Heart left ventricle (tissue), 13 donors: ENCODE measurements at regions not wholly inside any gene's neighbourhood (a gene's known extent, or its start where the extent isn't known, plus 50 kb on each side); places are given as distances from the start of the nearest gene placed in this dataset.
"Not testable (repeated sequence)": the region's sequence is repeated elsewhere in the genome, so short reads cannot be mapped to it uniquely, and the experiment has no call there.

Source experiments
- CTCF ChIP-seq, 12 donors: fragments of 200-600 bp; sonication (generic) in 4 of 12; IDR thresholded peaks; one replicate each; pipeline versions ENCODE4 v1.5.0 to v1.8.0; 2018 to 2022; ENCODE audit warnings: antibody characterized with exemption in 12 of 12, mild to moderate bottlenecking in 5 of 12
- POLR2A ChIP-seq, 2 donors: fragments of 450-650 bp; IDR thresholded peaks; one replicate each; pipeline ENCODE4 v1.6.1; 2017; ENCODE audit warnings: antibody characterized with exemption in 2 of 2, mild to moderate bottlenecking in 2 of 2, moderate library complexity in 2 of 2
- donor health status: ischemic (EF 13 %, LVEDD 7.1; RV severe dilation, severe dysfunction).
- donor health status: DM: no; HTN: yes; CAD: no.
- donor health status: DM: no; HTN: no; CAD: no.
- donor health status: ischemic (EF 25% LVEDD 6.9; RV normal size, moderate dysfunction).
- donor health status: ischemic (EF 25% LVEDD 5.7; RV mildly dilated, moderate dysfunction).
- donor health status: ischemic (EF 35%, LVEDD 5.7; RV mildly dilated, moderate dysfunction).
- donor health status: nonischemic (EF 11% LVEDD 7.7; RV severe dilation, severe dysfunction).
- donor health status: DM: yes; HTN: yes; CAD: no.
- donor health status: PGD.
- donor health status: ischemic (EF 29% LVEDD 5.4; RV normal size, mild dysfunction).
- donor health status: nonischemic (EF 23%, LVEDD 6.1; RV moderate dilation, normal function).

GRCh38 chr4:134621715-134622114 lies 420.1 kb upstream of the PABPC4L start:
- TF ChIP-seq POLR2A, CTCF (IDR thresholded peaks at IDR 0.05): not testable (repeated sequence)
